ENCODE measurements at regions not wholly inside any gene's neighbourhood (a gene's known extent, or its start where the extent isn't known, plus 50 kb on each side); places are given as distances from the start of the nearest gene placed in this dataset.

GRCh38 chr3:76566904-76567303, 473.0 kb upstream of the ROBO2 start:
- no peak for TF ChIP-seq EP300 (IDR thresholded peaks at IDR 0.05)
- no peak for TF ChIP-seq POLR2A (IDR thresholded peaks at IDR 0.05)
- no peak for TF ChIP-seq POLR2AphosphoS5 (IDR thresholded peaks at IDR 0.05)
- TF ChIP-seq CTCF (IDR thresholded peaks at IDR 0.05) = no peak
- no peaks in the 10 kb centered on the region for H3K27me3 ChIP-seq
- intact Hi-C loops (cut with DNase I; ENCODE audit: low total_unique reads) = no loop called here
- 83 to 89% (median 86%) methylated on average over 4 of the region's 4 CpGs for WGBS, 5 donors
- no peak overlapping the region for H3K27ac ChIP-seq
- no peak overlapping the region for H3K4me3 ChIP-seq
- H3K36me3 ChIP-seq = no peaks in the 10 kb centered on the region
- no peaks in the 10 kb centered on the region for H3K9me3 ChIP-seq
- no peak for DNase-seq
- H3K4me1 ChIP-seq = peaks cover 0 to 11% (median 0%) of the 10 kb centered on the region in 4 donors

GRCh38 chr3:76570436-76571057, 469.4 kb upstream of the ROBO2 start:
- H3K27me3 ChIP-seq = no peaks in the 10 kb centered on the region
- H3K27ac ChIP-seq = no peak overlapping the region
- H3K36me3 ChIP-seq = no peaks in the 10 kb centered on the region
- WGBS, 5 donors = 46 to 56% (median 47%) methylated on average over 3 of the region's 3 CpGs
- TF ChIP-seq CTCF (IDR thresholded peaks at IDR 0.05) = peak in 3 of 7 experiments; percentile 15 to 30 (median 30)
- TF ChIP-seq EP300 (IDR thresholded peaks at IDR 0.05) = no peak
- TF ChIP-seq POLR2A (IDR thresholded peaks at IDR 0.05) = no peak
- DNase-seq = peak in 1 of 2 donors; percentile 16
- intact Hi-C loops (cut with DNase I; ENCODE audit: low total_unique reads) = no loop called here
- peaks cover 0 to 11% (median 0%) of the 10 kb centered on the region in 4 donors for H3K4me1 ChIP-seq
- H3K4me3 ChIP-seq = no peak overlapping the region
- H3K9me3 ChIP-seq = no peaks in the 10 kb centered on the region

- Histone ChIP-seq H3K9me3 (no peaks in the 10 kb centered on the region), H3K4me1 (peaks cover 0 to 3% (median 0%) of the 10 kb centered on the region in 4 donors), H3K27ac (no peak overlapping the region), H3K36me3 (no peaks in the 10 kb centered on the region), H3K27me3 (no peaks in the 10 kb centered on the region), H3K4me3 (no peak overlapping the region)
- TF ChIP-seq POLR2AphosphoS5 (IDR thresholded peaks at IDR 0.05) (no peak), EP300 (IDR thresholded peaks at IDR 0.05) (no peak), POLR2A (IDR thresholded peaks at IDR 0.05) (no peak), CTCF (IDR thresholded peaks at IDR 0.05) (no peak)
- DNase-seq = no peak
- 88 to 93% (median 92%) methylated on average over 2 of the region's 2 CpGs for whole genome bisulfite sequencing, 5 donors
- intact Hi-C loops (cut with DNase I; ENCODE audit: low total_unique reads) = no loop called here
Measured at GRCh38 chr3:76576201-76576600, 463.7 kb upstream of the ROBO2 start.

- Histone ChIP-seq H3K36me3 (no peaks in the 10 kb centered on the region), H3K4me3 (no peak overlapping the region), H3K4me1 (no peaks in the 10 kb centered on the region), H3K27me3 (no peaks in the 10 kb centered on the region), H3K9me3 (no peaks in the 10 kb centered on the region), H3K27ac (no peak overlapping the region)
- DNase-seq = no peak
- no peak for TF ChIP-seq POLR2A (IDR thresholded peaks at IDR 0.05)
- no peak for TF ChIP-seq CTCF (IDR thresholded peaks at IDR 0.05)
- TF ChIP-seq EP300 (IDR thresholded peaks at IDR 0.05) = no peak
- no peak for TF ChIP-seq POLR2AphosphoS5 (IDR thresholded peaks at IDR 0.05)
- intact Hi-C loops (cut with DNase I; ENCODE audit: low total_unique reads) = no loop called here
Measured at GRCh38 chr3:76582098-76582497, 457.8 kb upstream of the ROBO2 start.

Data from stomach (tissue), 8 donors.